Chondrocyte (in vitro differentiated cells): ENCODE measurements at regions not wholly inside any gene's neighbourhood (a gene's known extent, or its start where the extent isn't known, plus 50 kb on each side); places are given as distances from the start of the nearest gene placed in this dataset.

Source experiments
- DNase-seq: peaks from one replicate; pipeline ENCODE4 v3.0.0; 2021; ENCODE audit warnings: mixed read lengths, low spot score
- H3K27ac Mint-ChIP-seq: one replicate; pipeline ENCODE4 v1.8.0; 2021; ENCODE audit warnings: mild to moderate bottlenecking, moderate library complexity, mixed read lengths; ENCODE audit not compliant: unreplicated experiment
- H3K27me3 Mint-ChIP-seq: 2 replicates; pipeline ENCODE4 v1.8.0; 2021; ENCODE audit warnings: low read depth, mixed read lengths
- H3K36me3 Mint-ChIP-seq: 2 replicates; pipeline ENCODE4 v1.8.0; 2021; ENCODE audit warnings: low read depth, mixed read lengths
- H3K4me1 Mint-ChIP-seq: 2 replicates; pipeline ENCODE4 v1.8.0; 2021; ENCODE audit warnings: low read depth, mild to moderate bottlenecking, mixed read lengths
- H3K4me3 Mint-ChIP-seq: one replicate; pipeline ENCODE4 v1.8.0; 2021; ENCODE audit warnings: mild to moderate bottlenecking, moderate library complexity, mixed read lengths; ENCODE audit not compliant: unreplicated experiment
- H3K9me3 Mint-ChIP-seq: 2 replicates; pipeline ENCODE4 v1.8.0; 2021; ENCODE audit warnings: low read depth, mixed read lengths
- TF ChIP-seq, protein P1 (sequence below): fragments of 200-600 bp; sonication (generic); IDR thresholded peaks from 2 replicates; pipeline ENCODE4 v1.5.0; 2021; ENCODE audit warnings: antibody characterized with exemption, mild to moderate bottlenecking, moderate library complexity

DNA sequence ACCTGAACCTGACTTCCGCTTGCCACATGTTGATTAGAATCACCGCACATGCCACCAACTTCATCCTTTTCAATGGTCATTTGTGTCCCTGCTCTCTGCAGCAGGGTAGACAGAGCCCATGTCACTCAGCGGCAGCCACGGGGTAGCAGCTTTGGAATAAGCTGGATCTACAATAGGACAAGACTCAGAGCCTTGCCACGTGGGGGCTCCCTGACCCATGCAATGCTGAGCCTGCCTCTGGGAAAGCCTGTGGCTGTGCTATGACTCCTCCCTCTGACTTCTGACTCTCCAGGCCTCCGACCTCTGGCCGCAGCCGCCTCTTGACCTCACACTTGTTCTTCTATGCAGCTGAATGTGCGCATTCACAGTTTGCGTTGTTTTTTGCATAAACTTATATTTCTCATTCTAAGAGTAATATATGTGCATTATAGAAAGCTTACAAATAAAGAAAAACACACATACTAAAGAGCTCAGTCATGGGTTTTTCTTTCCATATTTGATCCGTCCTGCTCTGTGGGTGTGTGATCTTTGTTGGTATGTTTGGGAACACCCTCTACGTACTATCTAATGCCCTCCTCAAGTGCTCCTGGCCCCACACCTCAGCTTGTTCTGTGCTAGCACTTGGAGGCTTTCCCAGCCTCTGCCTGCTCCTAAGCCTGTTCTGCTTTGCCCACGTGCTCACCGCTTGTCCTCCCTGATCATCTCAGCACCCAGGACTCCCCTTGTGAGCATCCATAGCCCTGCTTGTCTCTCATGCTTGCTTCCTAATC lies 198.0 kb upstream of the MKI67 start:
- Mint-ChIP-seq H3K27ac (no peak overlapping the region), H3K4me3 (no peak overlapping the region)

DNA sequence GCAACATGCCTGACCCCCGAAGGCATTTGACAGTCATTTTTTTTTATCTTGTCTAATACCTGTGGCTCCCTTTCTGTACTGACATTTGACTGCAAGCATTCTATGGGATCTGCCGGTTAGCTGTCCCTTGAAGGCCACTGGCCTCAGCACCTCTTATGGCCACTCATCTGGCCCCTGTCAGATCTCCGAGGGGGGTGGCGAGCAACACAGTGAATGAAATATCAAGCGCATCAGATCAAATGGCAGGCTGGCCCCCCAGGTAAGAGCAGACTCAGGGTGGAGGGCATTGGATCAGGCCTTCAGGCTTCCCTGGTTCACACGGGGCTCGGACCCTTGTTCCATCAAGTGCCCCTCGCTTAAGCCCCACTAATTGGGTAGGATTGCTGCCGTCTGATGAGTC lies 199.6 kb upstream of the MKI67 start:
- TF ChIP-seq, protein P1, sequence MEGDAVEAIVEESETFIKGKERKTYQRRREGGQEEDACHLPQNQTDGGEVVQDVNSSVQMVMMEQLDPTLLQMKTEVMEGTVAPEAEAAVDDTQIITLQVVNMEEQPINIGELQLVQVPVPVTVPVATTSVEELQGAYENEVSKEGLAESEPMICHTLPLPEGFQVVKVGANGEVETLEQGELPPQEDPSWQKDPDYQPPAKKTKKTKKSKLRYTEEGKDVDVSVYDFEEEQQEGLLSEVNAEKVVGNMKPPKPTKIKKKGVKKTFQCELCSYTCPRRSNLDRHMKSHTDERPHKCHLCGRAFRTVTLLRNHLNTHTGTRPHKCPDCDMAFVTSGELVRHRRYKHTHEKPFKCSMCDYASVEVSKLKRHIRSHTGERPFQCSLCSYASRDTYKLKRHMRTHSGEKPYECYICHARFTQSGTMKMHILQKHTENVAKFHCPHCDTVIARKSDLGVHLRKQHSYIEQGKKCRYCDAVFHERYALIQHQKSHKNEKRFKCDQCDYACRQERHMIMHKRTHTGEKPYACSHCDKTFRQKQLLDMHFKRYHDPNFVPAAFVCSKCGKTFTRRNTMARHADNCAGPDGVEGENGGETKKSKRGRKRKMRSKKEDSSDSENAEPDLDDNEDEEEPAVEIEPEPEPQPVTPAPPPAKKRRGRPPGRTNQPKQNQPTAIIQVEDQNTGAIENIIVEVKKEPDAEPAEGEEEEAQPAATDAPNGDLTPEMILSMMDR = no peak
- Mint-ChIP-seq H3K27me3 (no peaks in the 10 kb centered on the region), H3K27ac (no peak overlapping the region), H3K4me3 (no peak overlapping the region), H3K4me1 (no peaks in the 10 kb centered on the region), H3K36me3 (no peaks in the 10 kb centered on the region), H3K9me3 (peaks cover 16% of the 10 kb centered on the region)
- DNase-seq = no peak

More for the DNA sequence above, 198.0 kb upstream of the MKI67 start:
- TF ChIP-seq, protein P1 = no peak
- H3K36me3 Mint-ChIP-seq = no peaks in the 10 kb centered on the region
- H3K9me3 Mint-ChIP-seq = peaks cover 16% of the 10 kb centered on the region
- DNase-seq = no peak
- H3K27me3 Mint-ChIP-seq = no peaks in the 10 kb centered on the region
- H3K4me1 Mint-ChIP-seq = no peaks in the 10 kb centered on the region

DNA sequence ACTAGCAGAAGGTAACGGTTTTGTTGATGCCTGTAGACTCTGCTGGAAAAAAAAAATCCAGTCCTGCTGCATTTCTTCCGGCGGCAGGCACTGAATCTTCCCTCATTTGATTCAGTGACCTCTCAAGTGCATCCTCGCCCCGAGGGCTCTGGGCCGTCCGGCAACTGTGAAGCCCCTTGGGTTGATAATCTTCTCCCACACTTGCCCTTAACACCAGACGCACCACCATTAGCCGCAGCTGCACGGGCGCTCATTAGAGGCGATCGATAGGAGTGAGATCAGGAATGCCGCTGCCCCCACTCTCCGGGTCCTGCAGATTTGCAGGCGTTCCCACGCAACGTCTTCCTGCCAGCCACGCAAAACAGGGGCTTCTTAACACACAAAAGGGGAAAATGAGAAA lies 200.0 kb upstream of the MKI67 start:
- Mint-ChIP-seq H3K4me3 (no peak overlapping the region), H3K27ac (no peak overlapping the region), H3K36me3 (no peaks in the 10 kb centered on the region), H3K4me1 (no peaks in the 10 kb centered on the region), H3K9me3 (peaks cover 16% of the 10 kb centered on the region), H3K27me3 (no peaks in the 10 kb centered on the region)
- no peak for DNase-seq
- TF ChIP-seq, protein P1 = no peak

DNA sequence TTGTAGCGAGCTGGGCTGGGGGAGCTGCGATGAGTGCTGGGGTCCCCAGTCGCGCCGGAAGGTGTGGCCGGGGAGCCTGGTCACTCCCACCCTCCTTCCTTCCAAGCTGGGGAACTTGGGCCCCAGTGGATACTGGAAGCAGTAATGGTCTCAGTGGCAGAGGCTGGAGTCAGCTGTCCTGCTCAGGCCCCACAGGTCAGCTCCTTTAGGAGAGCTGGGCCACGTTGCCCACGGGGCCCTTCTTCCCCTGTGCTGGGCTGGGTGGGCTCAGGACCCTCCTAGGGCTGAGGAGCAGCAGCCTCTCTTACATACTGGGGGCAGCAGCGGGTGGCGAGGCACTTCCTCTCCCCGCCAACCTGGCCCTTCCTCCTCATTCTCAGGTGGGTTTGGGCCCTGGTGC lies 200.6 kb upstream of the MKI67 start:
- no peak overlapping the region for H3K4me3 Mint-ChIP-seq
- H3K36me3 Mint-ChIP-seq = no peaks in the 10 kb centered on the region
- no peaks in the 10 kb centered on the region for H3K4me1 Mint-ChIP-seq
- H3K27me3 Mint-ChIP-seq = no peaks in the 10 kb centered on the region
- DNase-seq = no peak
- peaks cover 16% of the 10 kb centered on the region for H3K9me3 Mint-ChIP-seq
- TF ChIP-seq, protein P1 = no peak
- no peak overlapping the region for H3K27ac Mint-ChIP-seq

DNA sequence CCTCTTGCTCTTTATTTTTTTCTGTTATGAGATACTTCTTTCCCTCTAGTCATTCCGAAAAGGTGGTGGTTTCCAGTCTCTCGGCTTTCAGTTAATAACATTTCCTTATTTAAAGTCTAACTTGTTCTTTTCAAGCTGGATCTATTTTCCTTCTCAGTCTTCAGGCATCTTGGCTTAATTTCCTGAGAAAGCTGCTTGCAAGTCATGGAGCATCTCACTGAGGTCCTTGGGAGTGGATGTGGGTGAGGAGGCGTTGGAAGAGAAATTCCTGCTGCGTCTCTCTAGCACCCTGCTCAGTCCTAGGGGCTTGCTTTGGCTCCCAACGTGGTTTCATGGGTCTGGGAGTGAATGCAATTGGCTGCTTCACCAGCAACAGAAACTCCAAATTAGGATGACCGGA lies 210.2 kb upstream of the MKI67 start:
- no peak overlapping the region for H3K27ac Mint-ChIP-seq
- DNase-seq = no peak
- peaks cover 9% of the 10 kb centered on the region for H3K9me3 Mint-ChIP-seq
- peaks cover 1% of the 10 kb centered on the region for H3K36me3 Mint-ChIP-seq
- TF ChIP-seq, protein P1 = no peak
- H3K27me3 Mint-ChIP-seq = peaks cover 4% of the 10 kb centered on the region
- no peak overlapping the region for H3K4me3 Mint-ChIP-seq
- peaks cover 5% of the 10 kb centered on the region for H3K4me1 Mint-ChIP-seq
